Lower leg skin (tissue), 3 donors: ENCODE measurements at regions not wholly inside any gene's neighbourhood (a gene's known extent, or its start where the extent isn't known, plus 50 kb on each side); places are given as distances from the start of the nearest gene placed in this dataset.
"Not testable (repeated sequence)": the region's sequence is repeated elsewhere in the genome, so short reads cannot be mapped to it uniquely, and the experiment has no call there.

Source experiments
- POLR2A ChIP-seq, 2 donors: fragments of 450-650 bp; IDR thresholded peaks; one replicate each; pipeline ENCODE4 v1.6.1; 2016 to 2017; ENCODE audit warnings: antibody characterized with exemption in 2 of 2, mild to moderate bottlenecking in 1 of 2, moderate library complexity in 1 of 2
- TF ChIP-seq, protein P1 (sequence below), 3 donors: fragments of 450-650 bp; IDR thresholded peaks; one replicate each; pipeline ENCODE4 v1.5.1; 2016; ENCODE audit warnings: antibody characterized with exemption in 3 of 3, mild to moderate bottlenecking in 3 of 3, moderate library complexity in 2 of 3

DNA sequence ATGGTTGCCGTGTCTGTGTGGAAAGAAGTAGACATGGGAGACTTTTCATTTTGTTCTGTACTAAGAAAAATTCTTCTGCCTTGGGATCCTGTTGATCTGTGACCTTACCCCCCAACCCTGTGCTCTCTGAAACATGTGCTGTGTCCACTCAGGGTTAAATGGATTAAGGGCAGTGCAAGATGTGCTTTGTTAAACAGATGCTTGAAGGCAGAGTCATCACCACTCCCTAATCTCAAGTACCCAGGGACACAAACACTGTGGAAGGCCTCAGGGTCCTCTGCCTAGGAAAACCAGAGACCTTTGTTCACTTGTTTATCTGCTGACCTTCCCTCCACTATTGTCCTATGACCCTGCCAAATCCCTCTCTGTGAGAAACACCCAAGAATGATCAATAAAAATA is 60.3 kb upstream of the ME3 start:
- TF ChIP-seq, protein P1, sequence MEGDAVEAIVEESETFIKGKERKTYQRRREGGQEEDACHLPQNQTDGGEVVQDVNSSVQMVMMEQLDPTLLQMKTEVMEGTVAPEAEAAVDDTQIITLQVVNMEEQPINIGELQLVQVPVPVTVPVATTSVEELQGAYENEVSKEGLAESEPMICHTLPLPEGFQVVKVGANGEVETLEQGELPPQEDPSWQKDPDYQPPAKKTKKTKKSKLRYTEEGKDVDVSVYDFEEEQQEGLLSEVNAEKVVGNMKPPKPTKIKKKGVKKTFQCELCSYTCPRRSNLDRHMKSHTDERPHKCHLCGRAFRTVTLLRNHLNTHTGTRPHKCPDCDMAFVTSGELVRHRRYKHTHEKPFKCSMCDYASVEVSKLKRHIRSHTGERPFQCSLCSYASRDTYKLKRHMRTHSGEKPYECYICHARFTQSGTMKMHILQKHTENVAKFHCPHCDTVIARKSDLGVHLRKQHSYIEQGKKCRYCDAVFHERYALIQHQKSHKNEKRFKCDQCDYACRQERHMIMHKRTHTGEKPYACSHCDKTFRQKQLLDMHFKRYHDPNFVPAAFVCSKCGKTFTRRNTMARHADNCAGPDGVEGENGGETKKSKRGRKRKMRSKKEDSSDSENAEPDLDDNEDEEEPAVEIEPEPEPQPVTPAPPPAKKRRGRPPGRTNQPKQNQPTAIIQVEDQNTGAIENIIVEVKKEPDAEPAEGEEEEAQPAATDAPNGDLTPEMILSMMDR (IDR thresholded peaks at IDR 0.05): not testable (repeated sequence)
- TF ChIP-seq POLR2A (IDR thresholded peaks at IDR 0.05): not testable (repeated sequence)
